PC-3 (cell line): ENCODE measurements at regions not wholly inside any gene's neighbourhood (a gene's known extent, or its start where the extent isn't known, plus 50 kb on each side); places are given as distances from the start of the nearest gene placed in this dataset.

Source experiments
- ATAC-seq: fragments of 200-7000 bp; cut with Tn5 transposase; 2 replicates; pipeline ENCODE4 v1.9.1; 2020; ENCODE audit warnings: mild to moderate bottlenecking, moderate library complexity
- BruUV-seq: library from RNA; stranded (reverse); fragments of 400-500 nt; replicated peaks from 2 replicates; lab custom pipeline; 2021; lab: Mats Ljungman, UMichigan
- CTCF ChIA-PET: fragments of 300-600 bp; sonication (Branson Sonifier 250); formaldehyde crosslinking; loops from one replicate; lab custom pipeline; 2022; ENCODE audit warnings: antibody characterized with exemption; lab: Charles Lee
- POLR2A ChIA-PET: fragments of 300-600 bp; sonication (Branson Sonifier 250); formaldehyde crosslinking; loops from one replicate; lab custom pipeline; 2022; ENCODE audit warnings: antibody characterized with exemption; ENCODE audit not compliant: unreplicated experiment; lab: Charles Lee
- DNase-seq: peaks from one replicate; pipeline ENCODE4 v3.0.0-alpha.2; 2015
- H2AFZ ChIP-seq: fragments of 300-600 bp; sonication (generic); 2 replicates; pipeline ENCODE4 v1.6.0; 2016; ENCODE audit warnings: antibody characterized with exemption, low read length
- H3F3A ChIP-seq: fragments of 300-600 bp; sonication (generic); one replicate; pipeline ENCODE4 v1.6.0; 2017; ENCODE audit warnings: antibody characterized with exemption, low read length, control low read depth, mild to moderate bottlenecking; ENCODE audit not compliant: unreplicated experiment
- H3K27ac ChIP-seq: fragments of 300-600 bp; sonication (generic); 2 replicates; pipeline ENCODE4 v1.5.1; 2016; ENCODE audit warnings: mild to moderate bottlenecking, low read length
- H3K27me3 ChIP-seq: fragments of 300-600 bp; sonication (generic); 2 replicates; pipeline ENCODE4 v1.6.1; 2016; ENCODE audit warnings: low read length, mixed read lengths
- H3K36me3 ChIP-seq: fragments of 300-600 bp; sonication (generic); 2 replicates; pipeline ENCODE4 v1.6.1; 2016; ENCODE audit warnings: low read depth, mixed run types, low read length, mixed read lengths
- H3K4me1 ChIP-seq: fragments of 300-600 bp; sonication (generic); 2 replicates; pipeline ENCODE4 v1.5.1; 2016; ENCODE audit warnings: low read length; ENCODE audit not compliant: insufficient read depth
- H3K4me2 ChIP-seq: fragments of 300-600 bp; sonication (generic); 2 replicates; pipeline ENCODE4 v1.6.0; 2016; ENCODE audit warnings: low read length
- H3K4me3 ChIP-seq: fragments of 300-600 bp; sonication (generic); 2 replicates; pipeline ENCODE4 v1.5.1; 2016; ENCODE audit warnings: mild to moderate bottlenecking, low read length, mixed read lengths
- H3K79me2 ChIP-seq: fragments of 300-600 bp; sonication (generic); 2 replicates; pipeline ENCODE4 v1.6.1; 2017; ENCODE audit warnings: low read length, mixed read lengths
- H3K9ac ChIP-seq: fragments of 300-600 bp; sonication (generic); 2 replicates; pipeline ENCODE4 v1.6.0; 2016; ENCODE audit warnings: mild to moderate bottlenecking, low read length
- H3K9me2 ChIP-seq: fragments of 300-600 bp; sonication (generic); replicated peaks from 2 replicates; pipeline ENCODE4 v1.6.1; 2016; ENCODE audit warnings: mixed run types, low read length, mixed read lengths
- H3K9me3 ChIP-seq: fragments of 300-600 bp; sonication (generic); 2 replicates; pipeline ENCODE4 v1.6.1; 2016; ENCODE audit warnings: low read length, mixed read lengths
- H4K20me1 ChIP-seq: fragments of 300-600 bp; sonication (generic); 2 replicates; pipeline ENCODE4 v1.6.1; 2016; ENCODE audit warnings: low read length, mixed read lengths
- CTCF ChIP-seq: fragments of 300-600 bp; sonication (generic); conservative IDR thresholded peaks from 2 replicates; pipeline ENCODE4 v1.5.1; 2017; ENCODE audit warnings: antibody characterized with exemption, low read depth, mild to moderate bottlenecking, low read length
- EZH2 ChIP-seq: fragments of 300-600 bp; sonication (generic); IDR thresholded peaks from one replicate; pipeline ENCODE4 v1.6.1; 2017; ENCODE audit warnings: antibody characterized with exemption, mild to moderate bottlenecking, low read length; ENCODE audit not compliant: unreplicated experiment
- EZH2phosphoT487 ChIP-seq: fragments of 300-600 bp; sonication (generic); IDR thresholded peaks from 2 replicates; pipeline ENCODE4 v1.6.1; 2018; ENCODE audit warnings: mild to moderate bottlenecking, antibody characterized with exemption, low read length, borderline replicate concordance
- intact Hi-C: fragments of 100-400 bp; cut with micrococcal nuclease; formaldehyde crosslinking; loops from 2 replicates; pipeline ENCODE4 v1.9.0; 2023

- Histone ChIP-seq H3K79me2 (no peaks in the 10 kb centered on the region), H3K27ac (no peak overlapping the region), H3K9me2 (no peaks in the 10 kb centered on the region), H3F3A (no peaks in the 10 kb centered on the region), H3K9ac (no peak overlapping the region), H3K36me3 (no peaks in the 10 kb centered on the region), H3K9me3 (no peaks in the 10 kb centered on the region), H3K4me3 (no peak overlapping the region), H3K4me1 (no peaks in the 10 kb centered on the region), H4K20me1 (no peaks in the 10 kb centered on the region), H3K27me3 (peaks cover 38% of the 10 kb centered on the region), H2AFZ (no peak overlapping the region), H3K4me2 (no peak overlapping the region)
- BruUV-seq: no TSS peak
- TF ChIP-seq EZH2 (no peak), EZH2phosphoT487 (no peak), CTCF (no peak)
- ATAC-seq (no peak), DNase-seq (no peak)
- ChIA-PET CTCF (no interaction called here), POLR2A (no interaction called here)
- intact Hi-C loops: no loop called here
Measured at GRCh38 chr4:77372375-77372774, 215.4 kb downstream of the CCNG2 start.

GRCh38 chr4:77375866-77376607 is 219.0 kb downstream of the CCNG2 start:
- DNase-seq (no peak), ATAC-seq (no peak)
- BruUV-seq: no TSS peak
- Histone ChIP-seq H3K4me3 (no peak overlapping the region), H3K79me2 (no peaks in the 10 kb centered on the region), H3K27ac (no peak overlapping the region), H3K36me3 (no peaks in the 10 kb centered on the region), H3F3A (no peaks in the 10 kb centered on the region), H3K9me3 (no peaks in the 10 kb centered on the region), H3K4me1 (no peaks in the 10 kb centered on the region), H2AFZ (no peak overlapping the region), H3K27me3 (peaks cover 32% of the 10 kb centered on the region), H3K9me2 (no peaks in the 10 kb centered on the region), H3K9ac (no peak overlapping the region), H4K20me1 (no peaks in the 10 kb centered on the region), H3K4me2 (no peak overlapping the region)
- intact Hi-C loops: no loop called here
- TF ChIP-seq CTCF: no peak
- no peak for TF ChIP-seq EZH2
- no peak for TF ChIP-seq EZH2phosphoT487
- POLR2A ChIA-PET: no interaction called here
- CTCF ChIA-PET: no interaction called here

- ATAC-seq (no peak), DNase-seq (no peak)
- no peak overlapping the region for H3K27ac ChIP-seq
- no peaks in the 10 kb centered on the region for H3K9me3 ChIP-seq
- intact Hi-C loops: no loop called here
- no peak overlapping the region for H3K4me2 ChIP-seq
- no peak overlapping the region for H3K4me3 ChIP-seq
- no peaks in the 10 kb centered on the region for H4K20me1 ChIP-seq
- H3K9ac ChIP-seq: no peak overlapping the region
- H3F3A ChIP-seq: no peaks in the 10 kb centered on the region
- TF ChIP-seq EZH2phosphoT487 (no peak), CTCF (no peak; the same call in 1 of the 2 replicates), EZH2 (no peak)
- no peaks in the 10 kb centered on the region for H3K79me2 ChIP-seq
- H3K27me3 ChIP-seq: peaks cover 33% of the 10 kb centered on the region
- no peaks in the 10 kb centered on the region for H3K4me1 ChIP-seq
- ChIA-PET POLR2A (no interaction called here), CTCF (no interaction called here)
- no peaks in the 10 kb centered on the region for H3K36me3 ChIP-seq
- H3K9me2 ChIP-seq: no peaks in the 10 kb centered on the region
- H2AFZ ChIP-seq: no peak overlapping the region
- no TSS peak for BruUV-seq
Measured at GRCh38 chr4:77376788-77377460, 219.9 kb downstream of the CCNG2 start.
